Urothelium cell line (cell line): ENCODE measurements at regions not wholly inside any gene's neighbourhood (a gene's known extent, or its start where the extent isn't known, plus 50 kb on each side); places are given as distances from the start of the nearest gene placed in this dataset.

ENCODE experiments used
- DNase-seq: peaks from one replicate; pipeline ENCODE4 v3.0.0; 2011; ENCODE audit warnings: low spot score, mixed read lengths
- FAIRE-seq: peaks from 2 replicates; lab custom pipeline; 2011; peaks lifted over from hg19 to GRCh38; lab: Jason Lieb, UNC

- no peak for FAIRE-seq
- no peak for DNase-seq
Observed at GRCh38 chr6:90934081-90934480, 347.2 kb upstream of the MAP3K7 start.

- DNase-seq (no peak), FAIRE-seq (no peak)
Observed at GRCh38 chr6:90932351-90932750, 345.5 kb upstream of the MAP3K7 start.

DNA sequence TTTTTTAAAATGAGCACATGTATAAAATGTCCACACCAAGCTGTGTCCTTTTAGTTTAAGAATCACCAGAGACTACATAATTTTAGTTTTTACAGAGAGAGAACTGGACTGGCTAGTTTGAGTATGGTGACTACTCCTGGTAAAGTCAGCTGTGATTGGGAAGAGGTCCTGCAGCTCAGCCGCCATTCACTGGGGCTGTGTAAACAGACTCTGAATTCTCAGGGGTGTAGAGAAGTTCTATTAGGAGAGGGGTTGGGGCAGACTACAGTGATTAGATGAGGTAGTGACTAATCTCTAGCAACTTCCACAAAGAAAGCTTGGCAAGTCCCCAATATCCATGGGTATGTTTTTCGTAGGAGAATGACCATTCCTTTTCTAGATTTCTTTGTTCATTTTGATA, 341.2 kb upstream of the MAP3K7 start:
- FAIRE-seq (no peak), DNase-seq (no peak)

GRCh38 chr6:90925726-90926125, 338.9 kb upstream of the MAP3K7 start:
- no peak for FAIRE-seq

GRCh38 chr6:90922325-90922724, 335.5 kb upstream of the MAP3K7 start:
- no peak for FAIRE-seq
- DNase-seq, result no peak

More at GRCh38 chr6:90925726-90926125, 338.9 kb upstream of the MAP3K7 start:
- no peak for DNase-seq

GRCh38 chr6:90918361-90918760, 331.5 kb upstream of the MAP3K7 start:
- no peak for DNase-seq
- FAIRE-seq, result no peak

DNA sequence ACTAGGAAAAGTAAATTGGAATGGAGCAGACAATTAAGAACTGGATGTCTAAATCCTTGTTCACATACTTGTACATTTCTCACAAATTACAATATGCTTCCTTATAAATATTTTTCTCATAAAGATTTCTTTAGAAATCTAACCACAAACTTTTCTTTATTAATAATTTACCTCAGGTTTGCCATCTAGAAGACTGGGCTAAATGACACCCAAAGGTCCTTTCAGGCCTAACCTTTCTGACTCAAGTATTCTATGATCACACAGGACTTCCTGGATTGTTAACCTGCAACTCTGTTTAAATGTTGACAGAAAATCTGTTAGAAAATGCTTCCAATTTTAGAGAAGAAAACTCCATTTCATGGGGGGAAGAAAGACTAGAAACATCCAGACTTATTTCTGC, 330.5 kb upstream of the MAP3K7 start:
- FAIRE-seq, result no peak
- no peak for DNase-seq

GRCh38 chr6:90916968-90917367, 330.1 kb upstream of the MAP3K7 start:
- DNase-seq (no peak), FAIRE-seq (no peak)

DNA sequence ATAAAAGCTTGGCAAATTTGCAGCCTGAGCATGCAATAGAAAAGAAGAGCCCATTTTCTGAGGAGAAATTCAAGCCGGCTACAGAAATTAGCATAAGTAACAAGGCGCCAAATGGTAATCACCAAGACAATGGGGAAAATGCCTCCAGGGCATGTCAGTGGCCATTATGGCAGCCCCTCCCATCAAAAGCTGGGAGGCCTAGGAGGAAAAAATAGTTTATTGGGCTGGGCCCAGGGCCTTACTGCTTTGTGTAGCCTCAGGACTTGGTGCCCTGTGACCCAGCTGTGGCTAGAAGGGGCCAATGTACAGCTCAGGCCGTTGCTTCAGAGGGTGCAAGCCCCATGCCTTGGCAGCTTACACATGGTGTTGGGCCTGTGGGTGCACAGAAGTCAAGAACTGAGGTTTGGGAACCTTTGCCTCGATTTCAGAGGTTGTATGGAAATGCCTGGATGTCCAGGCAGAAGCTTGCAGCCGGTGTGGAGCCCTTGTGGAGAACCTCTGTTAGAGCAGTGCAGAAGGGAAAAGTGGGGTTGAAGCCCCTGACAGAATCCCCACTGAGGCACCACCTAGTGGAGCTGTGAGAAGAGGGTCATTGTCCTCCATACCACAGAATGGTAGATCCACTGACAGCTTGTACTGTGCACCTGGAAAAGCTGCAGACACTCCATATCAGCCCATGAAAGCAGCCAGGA, 328.5 kb upstream of the MAP3K7 start:
- FAIRE-seq, result no peak

GRCh38 chr6:90914312-90914711, 327.4 kb upstream of the MAP3K7 start:
- DNase-seq (no peak), FAIRE-seq (no peak)

More for the DNA sequence above, 328.5 kb upstream of the MAP3K7 start:
- DNase-seq, result no peak

DNA sequence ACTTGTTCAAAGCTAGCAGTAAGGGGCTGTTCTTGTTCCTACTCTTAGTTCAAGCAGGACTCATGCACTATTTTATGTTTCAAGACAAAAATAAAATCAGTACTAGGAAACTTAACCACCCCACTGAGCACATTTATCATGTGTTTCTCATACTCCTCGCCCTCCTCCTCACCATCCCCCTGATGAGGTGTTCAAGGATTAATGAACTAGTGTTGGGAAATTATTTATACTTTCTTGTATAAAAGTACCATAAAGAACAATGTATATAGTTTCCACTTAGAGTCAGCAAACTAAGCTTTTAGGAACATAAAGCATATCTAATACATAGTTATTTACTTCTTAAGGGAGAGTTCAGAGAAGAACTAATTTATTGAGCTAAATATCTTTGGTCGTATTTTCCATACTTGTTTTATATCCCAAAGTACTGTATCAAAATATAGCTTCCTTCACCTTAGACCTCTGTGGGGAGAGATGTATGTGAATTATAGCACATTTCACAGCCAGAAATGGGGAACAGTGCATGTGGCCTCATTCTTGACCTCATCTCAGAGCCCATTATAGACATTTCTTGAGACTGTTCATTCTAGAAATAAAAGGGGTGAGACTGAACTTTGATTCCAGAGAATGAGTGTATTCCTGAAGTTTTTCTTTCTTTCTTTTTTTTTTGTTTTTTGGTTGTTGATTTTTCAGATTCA, 326.5 kb upstream of the MAP3K7 start:
- DNase-seq, result no peak
- no peak for FAIRE-seq

- DNase-seq (no peak), FAIRE-seq (no peak)
Observed at GRCh38 chr6:90911642-90912041, 324.8 kb upstream of the MAP3K7 start.

- no peak for FAIRE-seq
- no peak for DNase-seq
Observed at GRCh38 chr6:90910893-90911292, 324.0 kb upstream of the MAP3K7 start.

- no peak for FAIRE-seq
- peak; percentile 7 for DNase-seq
Observed at GRCh38 chr6:90907931-90908655, 321.2 kb upstream of the MAP3K7 start.

GRCh38 chr6:90905351-90905750, 318.5 kb upstream of the MAP3K7 start:
- DNase-seq (no peak), FAIRE-seq (no peak)

GRCh38 chr6:90900034-90900433, 313.2 kb upstream of the MAP3K7 start:
- no peak for DNase-seq
- no peak for FAIRE-seq

- no peak for FAIRE-seq
- no peak for DNase-seq
Observed at GRCh38 chr6:90898763-90899162, 311.9 kb upstream of the MAP3K7 start.

- FAIRE-seq, result no peak
- DNase-seq, result no peak
Observed at GRCh38 chr6:90896075-90896547, 309.2 kb upstream of the MAP3K7 start.

- FAIRE-seq (no peak), DNase-seq (peak; percentile 9)
Observed at GRCh38 chr6:90895299-90896074, 308.6 kb upstream of the MAP3K7 start.

DNA sequence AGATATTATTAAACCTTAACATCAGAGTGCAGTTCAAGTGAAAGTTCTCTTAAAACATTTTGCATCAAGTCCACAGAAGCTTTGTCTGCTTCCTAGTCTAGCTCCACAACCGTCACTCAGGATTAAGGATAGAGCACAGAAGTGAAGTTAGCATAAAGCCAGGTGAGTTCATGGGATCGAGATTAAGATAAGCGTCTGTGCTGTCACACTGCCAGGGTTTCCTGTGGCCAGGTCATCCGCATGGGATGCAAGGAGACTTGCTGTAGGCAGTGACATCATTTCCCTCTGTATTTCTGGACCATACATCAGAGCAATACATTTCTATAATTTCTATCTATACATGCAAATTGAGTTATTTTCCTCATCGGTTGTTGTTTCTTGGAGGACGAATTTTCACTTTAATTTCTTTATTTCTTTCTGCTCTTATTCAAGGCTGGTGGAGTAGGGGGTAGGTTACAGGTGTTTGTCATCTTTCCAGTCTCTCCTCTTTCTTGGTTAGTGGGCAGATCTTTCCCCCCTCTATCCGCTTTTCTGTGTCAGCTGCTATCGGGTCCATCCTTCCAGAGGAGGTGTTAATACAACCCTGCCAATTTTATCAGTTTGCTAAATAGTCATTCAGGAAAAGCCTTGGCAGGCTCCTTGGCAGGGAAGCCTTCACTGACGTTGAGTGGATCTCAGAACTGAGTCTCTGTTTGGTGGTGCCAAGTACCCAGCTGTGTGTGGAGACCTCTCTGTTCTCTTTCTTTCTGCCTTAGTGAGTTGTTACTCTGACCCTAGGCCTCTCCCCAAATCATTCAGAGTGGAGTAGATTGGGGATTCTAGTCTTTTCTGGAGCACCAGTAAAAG, 307.6 kb upstream of the MAP3K7 start:
- DNase-seq (no peak), FAIRE-seq (no peak)
